ENCODE measurements at regions not wholly inside any gene's neighbourhood (a gene's known extent, or its start where the extent isn't known, plus 50 kb on each side); places are given as distances from the start of the nearest gene placed in this dataset.

GRCh38 chr3:6452974-6453373 lies 407.9 kb upstream of the GRM7 start:
- TF ChIP-seq, protein P1, sequence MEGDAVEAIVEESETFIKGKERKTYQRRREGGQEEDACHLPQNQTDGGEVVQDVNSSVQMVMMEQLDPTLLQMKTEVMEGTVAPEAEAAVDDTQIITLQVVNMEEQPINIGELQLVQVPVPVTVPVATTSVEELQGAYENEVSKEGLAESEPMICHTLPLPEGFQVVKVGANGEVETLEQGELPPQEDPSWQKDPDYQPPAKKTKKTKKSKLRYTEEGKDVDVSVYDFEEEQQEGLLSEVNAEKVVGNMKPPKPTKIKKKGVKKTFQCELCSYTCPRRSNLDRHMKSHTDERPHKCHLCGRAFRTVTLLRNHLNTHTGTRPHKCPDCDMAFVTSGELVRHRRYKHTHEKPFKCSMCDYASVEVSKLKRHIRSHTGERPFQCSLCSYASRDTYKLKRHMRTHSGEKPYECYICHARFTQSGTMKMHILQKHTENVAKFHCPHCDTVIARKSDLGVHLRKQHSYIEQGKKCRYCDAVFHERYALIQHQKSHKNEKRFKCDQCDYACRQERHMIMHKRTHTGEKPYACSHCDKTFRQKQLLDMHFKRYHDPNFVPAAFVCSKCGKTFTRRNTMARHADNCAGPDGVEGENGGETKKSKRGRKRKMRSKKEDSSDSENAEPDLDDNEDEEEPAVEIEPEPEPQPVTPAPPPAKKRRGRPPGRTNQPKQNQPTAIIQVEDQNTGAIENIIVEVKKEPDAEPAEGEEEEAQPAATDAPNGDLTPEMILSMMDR (IDR thresholded peaks at IDR 0.05) = no peak
- TF ChIP-seq POLR2A (IDR thresholded peaks at IDR 0.05) = no peak
